SH-SY5Y (cell line): ENCODE measurements at regions not wholly inside any gene's neighbourhood (a gene's known extent, or its start where the extent isn't known, plus 50 kb on each side); places are given as distances from the start of the nearest gene placed in this dataset.

Experiments used
- GATA2 ChIP-seq: IDR thresholded peaks from 2 replicates; pipeline ENCODE4 v1.6.1; 2011; ENCODE audit warnings: mild to moderate bottlenecking, low read depth, low read length
- GATA3 ChIP-seq: IDR thresholded peaks from 2 replicates; pipeline ENCODE4 v1.6.1; 2011; ENCODE audit warnings: low read depth, mild to moderate bottlenecking, low read length, moderate library complexity

GRCh38 chr2:167510071-167510759 is 621.9 kb downstream of the XIRP2 start:
- TF ChIP-seq GATA2, result no peak
- TF ChIP-seq GATA3, result no peak

- TF ChIP-seq GATA3 (no peak), GATA2 (no peak)
Measured at GRCh38 chr2:167509586-167509985, 621.3 kb downstream of the XIRP2 start.

GRCh38 chr2:167508709-167509108 is 620.4 kb downstream of the XIRP2 start:
- no peak for TF ChIP-seq GATA3
- TF ChIP-seq GATA2, result no peak

GRCh38 chr2:167506395-167506794 is 618.1 kb downstream of the XIRP2 start:
- TF ChIP-seq GATA3, result no peak
- no peak for TF ChIP-seq GATA2

- TF ChIP-seq GATA3 (no peak), GATA2 (no peak)
Measured at GRCh38 chr2:167504695-167505094, 616.4 kb downstream of the XIRP2 start.

- TF ChIP-seq GATA3 (no peak), GATA2 (no peak)
Measured at GRCh38 chr2:167504061-167504460, 615.8 kb downstream of the XIRP2 start.

- TF ChIP-seq GATA3, result no peak
- TF ChIP-seq GATA2, result no peak
Measured at GRCh38 chr2:167501618-167502017, 613.3 kb downstream of the XIRP2 start.

- TF ChIP-seq GATA3 (no peak), GATA2 (no peak)
Measured at GRCh38 chr2:167493862-167494261, 605.6 kb downstream of the XIRP2 start.

GRCh38 chr2:167492486-167492885 is 604.2 kb downstream of the XIRP2 start:
- TF ChIP-seq GATA3, result no peak

- TF ChIP-seq GATA2 (no peak), GATA3 (no peak)
Measured at GRCh38 chr2:167491788-167492187, 603.5 kb downstream of the XIRP2 start.

GRCh38 chr2:167490455-167490854 is 602.2 kb downstream of the XIRP2 start:
- TF ChIP-seq GATA2 (no peak), GATA3 (no peak)

GRCh38 chr2:167489325-167489724 is 601.0 kb downstream of the XIRP2 start:
- TF ChIP-seq GATA2 (no peak), GATA3 (no peak)

- no peak for TF ChIP-seq GATA2
- TF ChIP-seq GATA3, result no peak
Measured at GRCh38 chr2:167487728-167488127, 599.4 kb downstream of the XIRP2 start.

GRCh38 chr2:167484875-167485274 is 596.6 kb downstream of the XIRP2 start:
- TF ChIP-seq GATA3 (no peak), GATA2 (no peak)

- TF ChIP-seq GATA2 (no peak), GATA3 (no peak)
Measured at GRCh38 chr2:167480986-167481309, 592.7 kb downstream of the XIRP2 start.
